GM12874 (cell line): ENCODE measurements at regions not wholly inside any gene's neighbourhood (a gene's known extent, or its start where the extent isn't known, plus 50 kb on each side); places are given as distances from the start of the nearest gene placed in this dataset.

ENCODE experiments used
- TF ChIP-seq, protein P1 (sequence below): IDR thresholded peaks from 2 replicates; pipeline ENCODE4 v1.5.1; 2011; ENCODE audit warnings: low read depth, mild to moderate bottlenecking, control low read depth, low read length, moderate library complexity; ENCODE audit not compliant: insufficient read depth

DNA sequence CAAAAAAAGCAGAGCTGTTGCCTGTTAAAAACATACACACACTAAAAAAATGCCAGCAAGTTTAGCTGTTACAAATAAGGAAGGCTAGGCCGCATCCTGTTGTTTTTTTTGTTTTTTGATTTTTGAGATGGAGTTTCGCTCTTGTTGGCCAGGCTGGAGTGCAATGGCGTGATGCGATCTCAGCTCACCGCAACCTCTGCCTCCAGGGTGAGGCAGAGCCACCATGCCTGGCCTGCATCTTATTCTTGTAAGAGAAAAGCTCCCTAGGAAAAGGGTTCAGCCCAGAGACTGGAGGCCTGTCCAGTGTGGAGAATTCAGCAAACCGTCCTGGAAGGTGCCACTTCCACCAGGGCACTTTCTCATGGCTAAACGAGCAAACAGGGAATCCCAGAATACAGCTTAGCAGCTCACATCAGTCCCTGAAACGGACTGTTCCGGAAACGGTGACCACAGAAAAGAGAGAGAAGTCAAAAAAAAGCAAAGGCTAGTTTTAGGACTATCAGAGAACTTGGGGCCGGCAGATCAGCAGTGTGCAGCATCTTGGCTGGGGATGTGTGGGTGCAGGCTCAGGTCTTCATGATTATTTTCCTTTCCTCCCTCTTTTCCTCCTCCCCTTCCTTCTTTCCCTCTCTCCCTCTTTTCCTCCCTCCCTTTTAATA lies 283.6 kb downstream of the AJAP1 start:
- TF ChIP-seq, protein P1, sequence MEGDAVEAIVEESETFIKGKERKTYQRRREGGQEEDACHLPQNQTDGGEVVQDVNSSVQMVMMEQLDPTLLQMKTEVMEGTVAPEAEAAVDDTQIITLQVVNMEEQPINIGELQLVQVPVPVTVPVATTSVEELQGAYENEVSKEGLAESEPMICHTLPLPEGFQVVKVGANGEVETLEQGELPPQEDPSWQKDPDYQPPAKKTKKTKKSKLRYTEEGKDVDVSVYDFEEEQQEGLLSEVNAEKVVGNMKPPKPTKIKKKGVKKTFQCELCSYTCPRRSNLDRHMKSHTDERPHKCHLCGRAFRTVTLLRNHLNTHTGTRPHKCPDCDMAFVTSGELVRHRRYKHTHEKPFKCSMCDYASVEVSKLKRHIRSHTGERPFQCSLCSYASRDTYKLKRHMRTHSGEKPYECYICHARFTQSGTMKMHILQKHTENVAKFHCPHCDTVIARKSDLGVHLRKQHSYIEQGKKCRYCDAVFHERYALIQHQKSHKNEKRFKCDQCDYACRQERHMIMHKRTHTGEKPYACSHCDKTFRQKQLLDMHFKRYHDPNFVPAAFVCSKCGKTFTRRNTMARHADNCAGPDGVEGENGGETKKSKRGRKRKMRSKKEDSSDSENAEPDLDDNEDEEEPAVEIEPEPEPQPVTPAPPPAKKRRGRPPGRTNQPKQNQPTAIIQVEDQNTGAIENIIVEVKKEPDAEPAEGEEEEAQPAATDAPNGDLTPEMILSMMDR, result no peak

DNA sequence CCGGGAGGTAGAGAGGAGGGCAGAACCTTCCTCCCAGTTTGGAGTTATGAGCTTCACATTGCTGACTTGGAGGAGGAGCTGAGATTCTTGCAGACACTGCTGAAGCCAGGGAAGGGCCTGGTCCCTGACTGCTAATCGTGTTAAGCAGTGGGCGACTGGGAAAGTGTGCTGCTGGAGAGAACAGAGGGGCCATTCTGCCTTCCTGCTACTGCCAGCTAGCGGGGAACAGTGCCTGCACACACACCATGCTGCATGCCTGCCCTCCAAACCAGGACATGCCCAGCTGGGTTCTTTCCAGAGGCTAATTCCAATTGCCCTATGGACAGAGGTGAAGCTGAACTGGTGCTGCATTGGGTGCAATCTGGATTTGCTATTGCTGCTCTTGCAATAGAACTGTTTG lies 281.4 kb downstream of the AJAP1 start:
- TF ChIP-seq, protein P1, result no peak

DNA sequence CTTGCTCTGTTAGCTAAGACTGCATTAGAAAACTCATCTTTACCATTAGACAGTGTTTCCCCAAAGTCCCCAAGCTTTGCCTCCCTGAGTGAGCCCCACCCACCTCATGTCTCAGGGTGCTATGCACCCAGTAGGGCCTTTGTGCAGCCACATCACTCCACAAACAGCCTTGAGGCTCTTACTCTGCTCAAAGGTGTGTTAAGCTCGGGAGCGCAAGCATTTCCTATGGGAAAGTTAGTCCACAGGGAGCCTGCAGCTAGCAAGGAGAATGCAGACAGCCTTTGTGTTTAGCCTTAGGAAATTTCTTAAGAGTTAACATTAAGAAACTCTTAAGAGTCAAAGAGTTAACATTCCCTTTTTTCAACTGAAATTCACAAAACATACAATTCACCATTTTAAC lies 278.8 kb downstream of the AJAP1 start:
- TF ChIP-seq, protein P1, result no peak

DNA sequence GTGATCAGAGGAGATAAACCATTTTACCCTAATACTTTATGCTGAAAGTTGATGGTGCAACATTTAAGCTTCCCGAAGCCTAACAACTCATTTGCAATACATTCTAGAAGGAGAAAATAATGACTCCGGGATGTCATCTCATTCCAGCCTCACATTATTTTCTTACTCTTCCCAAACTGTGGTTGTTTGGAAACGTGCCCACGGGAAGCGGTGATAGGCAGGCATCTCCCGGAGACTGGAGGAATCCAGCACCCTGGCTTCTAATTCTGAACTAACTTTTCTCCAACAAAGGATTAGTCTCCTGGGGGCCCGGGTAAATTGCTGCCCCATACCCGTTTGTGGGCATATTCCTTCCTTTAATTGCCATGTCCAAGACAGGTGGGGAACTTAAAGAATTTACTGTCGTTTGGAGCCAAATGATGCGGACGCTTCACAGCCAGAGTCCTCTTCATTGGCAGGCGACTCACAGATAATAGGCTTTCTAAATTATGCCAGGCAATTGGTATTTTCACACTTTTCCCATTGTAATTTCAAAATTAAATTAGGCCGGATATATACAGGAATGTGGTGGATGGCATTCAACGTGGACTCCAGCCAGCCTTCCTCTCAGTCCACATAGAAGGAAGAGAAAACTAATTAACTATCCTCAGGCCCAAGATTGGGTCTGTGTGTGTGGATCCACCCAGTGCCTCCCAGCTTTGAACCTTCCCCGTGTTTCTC lies 278.1 kb downstream of the AJAP1 start:
- TF ChIP-seq, protein P1, result no peak

DNA sequence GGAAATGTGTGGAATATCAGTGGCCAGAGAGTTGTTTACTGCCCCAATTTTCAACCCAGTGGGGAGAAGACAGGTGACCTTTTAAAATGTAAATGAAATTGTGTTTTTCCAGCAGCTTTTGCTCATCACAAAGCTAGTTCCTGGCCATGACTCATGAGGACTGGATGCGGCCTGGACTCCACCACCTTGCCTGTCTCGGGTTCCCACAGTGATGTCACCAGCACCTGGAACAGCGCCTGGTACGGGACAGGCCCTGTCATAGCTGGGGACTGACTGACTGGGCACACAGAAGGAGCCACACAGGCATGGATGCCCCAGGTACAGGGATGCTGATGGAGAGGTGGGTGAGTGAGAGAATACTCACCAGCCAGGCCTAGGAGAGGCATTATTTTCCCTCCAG lies 277.1 kb downstream of the AJAP1 start:
- TF ChIP-seq, protein P1, result no peak

DNA sequence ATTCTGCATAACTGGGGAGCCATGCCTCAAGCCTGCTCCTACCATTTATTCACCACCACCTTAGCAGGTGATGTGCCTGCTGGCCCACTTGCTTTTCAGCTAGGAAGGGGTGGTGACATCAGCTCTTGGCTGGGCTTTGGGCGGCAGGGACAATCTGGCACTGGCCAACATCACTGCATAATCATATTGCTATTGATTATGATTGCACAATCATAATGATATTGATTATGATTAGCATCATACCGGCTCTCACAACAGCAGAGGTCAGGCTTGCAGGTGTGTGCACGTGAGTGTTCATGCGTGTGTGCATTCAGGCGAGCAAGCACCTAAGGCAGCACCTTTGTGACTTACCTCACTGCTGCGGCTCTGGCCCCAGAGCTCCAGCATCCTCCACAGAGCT lies 273.8 kb downstream of the AJAP1 start:
- TF ChIP-seq, protein P1, result no peak

DNA sequence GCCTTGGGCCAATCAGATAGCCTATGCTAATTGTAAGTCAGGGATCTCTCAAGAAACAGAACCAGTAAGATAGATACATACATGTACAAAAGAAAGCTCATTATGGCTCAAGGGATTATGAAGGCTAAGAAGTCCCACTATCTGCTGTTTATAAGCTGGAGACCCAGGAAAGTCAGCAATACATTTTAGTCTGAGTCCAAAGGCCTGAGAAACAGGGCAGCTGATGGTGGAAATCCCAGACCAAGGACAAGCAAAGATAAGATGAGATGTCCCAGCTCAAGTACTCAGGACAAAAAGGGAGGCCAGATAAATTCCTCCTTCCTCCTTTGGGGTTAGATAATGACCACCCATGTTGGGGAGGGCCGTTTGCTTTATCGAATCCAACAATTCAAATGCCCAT lies 269.9 kb downstream of the AJAP1 start:
- TF ChIP-seq, protein P1, result no peak
